Esophagus muscularis mucosa (tissue), 4 donors: ENCODE measurements at regions not wholly inside any gene's neighbourhood (a gene's known extent, or its start where the extent isn't known, plus 50 kb on each side); places are given as distances from the start of the nearest gene placed in this dataset.

Experiments
- DNase-seq: peaks from one replicate; pipeline ENCODE4 v3.0.0-alpha.2; 2017; ENCODE audit errors: extremely low spot score
- H3K27ac ChIP-seq, 4 donors: fragments of 200-600 bp; sonication (generic); replicated peaks in 1 of 4; 1 replicate in 3 of 4; 2 replicates in 1 of 4; pipeline ENCODE4 v1.5.1; 2016 to 2019; ENCODE audit warnings: mild to moderate bottlenecking in 1 of 4
- H3K27me3 ChIP-seq, 4 donors: fragments of 200-600 bp; sonication (generic); one replicate each; pipeline versions ENCODE4 v1.5.1 to v1.6.0; 2016 to 2019
- H3K36me3 ChIP-seq, 4 donors: fragments of 200-600 bp; sonication (generic); one replicate each; pipeline ENCODE4 v1.5.1; 2016 to 2019
- H3K4me1 ChIP-seq, 4 donors: fragments of 200-600 bp; sonication (generic); one replicate each; pipeline ENCODE4 v1.5.1; 2016 to 2019
- H3K4me3 ChIP-seq, 4 donors: fragments of 200-600 bp; sonication (generic); 1 replicate in 2 of 4; 2 replicates in 2 of 4; pipeline ENCODE4 v1.5.1; 2016 to 2019; ENCODE audit warnings: mild to moderate bottlenecking in 4 of 4, moderate library complexity in 1 of 4
- H3K9me3 ChIP-seq, 4 donors: fragments of 200-600 bp; sonication (generic); 1 replicate in 3 of 4; 2 replicates in 1 of 4; pipeline ENCODE4 v1.5.1; 2016 to 2019
- CTCF ChIP-seq, 3 experiments: fragments of 200-600 bp in 2 of 3; fragments of 450-650 bp in 1 of 3; sonication (generic) in 2 of 3; IDR thresholded peaks; one replicate each; pipeline ENCODE4 v1.5.1; 2017 to 2019; ENCODE audit warnings: antibody characterized with exemption in 3 of 3, mild to moderate bottlenecking in 2 of 3, moderate library complexity in 1 of 3
- EP300 ChIP-seq: sonication (generic); formaldehyde crosslinking; IDR thresholded peaks from one replicate; pipeline ENCODE4 v1.6.1; 2017; ENCODE audit warnings: antibody characterized with exemption
- POLR2A ChIP-seq: fragments of 450-650 bp; IDR thresholded peaks from one replicate; pipeline ENCODE4 v1.6.1; 2017; ENCODE audit warnings: antibody characterized with exemption, moderate library complexity, mild to moderate bottlenecking, low read depth
- POLR2AphosphoS5 ChIP-seq, 2 donors: sonication (generic); formaldehyde crosslinking; IDR thresholded peaks; one replicate each; pipeline ENCODE4 v1.6.1; 2017; ENCODE audit warnings: antibody characterized with exemption in 2 of 2
- WGBS: methylation state at CpG from one replicate; pipeline ENCODE4 v1.1.5; 2018; 5-methylcytosine and 5-hydroxymethylcytosine counted together
- intact Hi-C: fragments of 100-400 bp; cut with DNase I; formaldehyde crosslinking; loops from one replicate; pipeline ENCODE4 v1.15.1; 2023

DNA sequence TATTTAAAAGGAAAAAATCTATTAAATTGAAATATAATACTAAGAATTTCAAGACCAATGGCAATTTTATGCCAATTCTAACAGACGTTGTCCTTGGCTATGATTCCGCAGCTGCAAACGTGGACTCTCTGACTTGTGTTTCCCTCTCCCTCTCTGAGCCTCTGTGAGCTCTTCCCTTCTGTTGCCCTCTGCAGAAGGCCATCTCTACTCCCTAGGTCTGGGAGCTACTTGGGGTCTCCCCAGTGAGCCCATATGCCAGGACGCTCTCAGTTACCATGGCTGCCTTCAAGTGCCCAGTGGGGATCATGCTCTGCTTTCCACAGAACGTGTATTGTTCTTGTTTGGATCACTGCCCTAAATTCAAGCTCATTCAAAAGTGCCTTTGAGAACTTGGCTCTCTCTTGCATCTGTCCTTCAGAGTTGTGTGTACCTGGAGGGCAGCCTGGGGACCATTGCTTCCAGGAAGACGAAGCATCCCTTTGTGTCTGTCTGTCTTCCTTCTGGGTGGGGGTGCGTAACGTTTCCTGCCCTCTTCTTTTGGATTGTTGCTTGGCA is 97.5 kb upstream of the TSPAN2 start:
- Histone ChIP-seq H3K36me3 (no peaks in the 10 kb centered on the region), H3K27ac (no peak overlapping the region), H3K4me1 (peaks cover 5 to 31% (median 15%) of the 10 kb centered on the region in 4 donors), H3K4me3 (no peak overlapping the region), H3K9me3 (no peaks in the 10 kb centered on the region), H3K27me3 (no peaks in the 10 kb centered on the region)
- intact Hi-C loops = no loop called here
- 75% methylated on average over 8 of the region's 8 CpGs for WGBS
- DNase-seq = peak; percentile 75
- no peak for TF ChIP-seq CTCF (IDR thresholded peaks at IDR 0.05)
- TF ChIP-seq EP300 = no peak
- no peak for TF ChIP-seq POLR2A
- TF ChIP-seq POLR2AphosphoS5 (IDR thresholded peaks at IDR 0.05) = no peak

GRCh38 chr1:115185336-115185735 is 96.0 kb upstream of the TSPAN2 start:
- no peak for TF ChIP-seq CTCF (IDR thresholded peaks at IDR 0.05)
- TF ChIP-seq POLR2A = no peak
- no peak for TF ChIP-seq POLR2AphosphoS5 (IDR thresholded peaks at IDR 0.05)
- no peak for TF ChIP-seq EP300
- intact Hi-C loops = no loop called here
- no peaks in the 10 kb centered on the region for H3K36me3 ChIP-seq
- DNase-seq = no peak
- 77% methylated on average over 4 of the region's 4 CpGs for WGBS
- H3K4me1 ChIP-seq = peaks cover 5 to 25% (median 14%) of the 10 kb centered on the region in 4 donors
- H3K27ac ChIP-seq = peak overlapping the region in 1 of 4 donors; percentile 4
- no peak overlapping the region for H3K4me3 ChIP-seq
- no peaks in the 10 kb centered on the region for H3K9me3 ChIP-seq
- H3K27me3 ChIP-seq = no peaks in the 10 kb centered on the region

DNA sequence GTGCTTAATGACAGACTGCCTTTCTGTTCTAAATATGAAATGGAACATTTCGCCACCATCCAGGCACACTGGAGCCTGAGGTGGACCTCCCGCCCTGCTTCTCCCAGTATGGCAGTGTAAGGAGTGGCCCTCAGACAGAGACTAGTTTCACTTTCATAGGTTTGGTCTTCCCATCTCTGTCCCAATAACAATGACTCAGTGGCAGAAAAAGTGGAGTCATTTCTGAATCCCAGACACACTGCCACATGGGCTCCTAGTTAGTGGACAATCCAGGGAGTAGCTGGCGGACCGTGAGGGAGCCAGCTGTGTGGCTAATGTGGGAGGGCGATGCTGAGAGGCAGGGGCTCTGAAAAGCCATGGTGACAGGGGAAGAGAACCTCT is 95.6 kb upstream of the TSPAN2 start:
- 94% methylated on average over 5 of the region's 5 CpGs for WGBS
- H3K36me3 ChIP-seq = no peaks in the 10 kb centered on the region
- no peak overlapping the region for H3K4me3 ChIP-seq
- no peaks in the 10 kb centered on the region for H3K9me3 ChIP-seq
- H3K27ac ChIP-seq = peak overlapping the region in 2 of 4 donors; percentile 4 to 54
- no peak for DNase-seq
- intact Hi-C loops = no loop called here
- H3K4me1 ChIP-seq = peaks cover 5 to 21% (median 12%) of the 10 kb centered on the region in 4 donors
- TF ChIP-seq EP300 (no peak), POLR2AphosphoS5 (IDR thresholded peaks at IDR 0.05) (peak in 1 of 2 donors; percentile 13)
- H3K27me3 ChIP-seq = no peaks in the 10 kb centered on the region

DNA sequence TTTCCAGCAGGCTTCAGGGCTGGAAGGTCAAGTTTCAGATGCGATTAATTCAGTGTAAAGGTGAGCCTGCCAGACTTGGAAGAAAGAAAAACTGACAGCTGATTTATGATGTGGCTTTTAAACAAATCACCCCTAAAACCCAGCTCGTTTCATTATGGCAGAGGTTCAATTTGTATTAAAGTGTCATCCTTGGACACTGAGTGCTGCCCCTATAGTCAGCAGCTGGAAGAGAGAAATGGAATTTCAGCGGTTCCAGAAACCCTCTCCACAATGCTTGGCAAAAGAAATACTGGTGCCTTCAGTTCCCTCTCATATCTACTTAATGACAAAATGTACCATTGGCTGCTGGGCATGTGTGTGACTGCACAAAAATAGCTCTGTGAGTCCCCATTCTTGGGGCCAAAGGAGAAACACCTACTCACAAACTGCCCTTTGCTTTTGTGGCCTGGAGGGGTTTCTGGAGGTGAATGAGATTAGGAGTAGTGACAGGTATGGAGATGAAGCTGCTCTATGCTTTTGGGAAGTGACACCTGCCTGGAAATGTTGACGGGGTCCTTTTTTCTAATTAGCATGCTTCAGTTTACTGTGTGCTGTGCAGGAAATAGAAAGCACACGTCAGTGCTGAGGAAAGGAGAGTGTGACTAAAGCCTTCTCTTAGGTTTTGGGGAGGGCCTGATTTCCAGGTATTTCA is 95.1 kb upstream of the TSPAN2 start:
- no peak for DNase-seq
- Histone ChIP-seq H3K27ac (peak overlapping the region in 2 of 4 donors; percentile 4 to 54), H3K4me1 (peaks cover 5 to 18% (median 11%) of the 10 kb centered on the region in 4 donors), H3K27me3 (no peaks in the 10 kb centered on the region), H3K4me3 (no peak overlapping the region), H3K36me3 (no peaks in the 10 kb centered on the region), H3K9me3 (no peaks in the 10 kb centered on the region)
- WGBS = 76% methylated on average over 5 of the region's 5 CpGs
- intact Hi-C loops = no loop called here
- TF ChIP-seq CTCF (IDR thresholded peaks at IDR 0.05) (no peak), POLR2AphosphoS5 (IDR thresholded peaks at IDR 0.05) (no peak), POLR2A (no peak), EP300 (no peak)

- peaks cover 5 to 18% (median 11%) of the 10 kb centered on the region in 4 donors for H3K4me1 ChIP-seq
- WGBS = 66% methylated on average over 8 of the region's 8 CpGs
- peak; percentile 92 for DNase-seq
- H3K36me3 ChIP-seq = no peaks in the 10 kb centered on the region
- H3K9me3 ChIP-seq = no peaks in the 10 kb centered on the region
- TF ChIP-seq EP300 (no peak), POLR2AphosphoS5 (IDR thresholded peaks at IDR 0.05) (no peak), POLR2A (no peak), CTCF (IDR thresholded peaks at IDR 0.05) (no peak)
- no peak overlapping the region for H3K4me3 ChIP-seq
- intact Hi-C loops = no loop called here
- peak overlapping the region in 1 of 4 donors; percentile 54 for H3K27ac ChIP-seq
- H3K27me3 ChIP-seq = no peaks in the 10 kb centered on the region
Observed at GRCh38 chr1:115183721-115184259, 94.5 kb upstream of the TSPAN2 start.
